ENCODE measurements at regions not wholly inside any gene's neighbourhood (a gene's known extent, or its start where the extent isn't known, plus 50 kb on each side); places are given as distances from the start of the nearest gene placed in this dataset.
"Not testable (repeated sequence)": the region's sequence is repeated elsewhere in the genome, so short reads cannot be mapped to it uniquely, and the experiment has no call there.

DNA sequence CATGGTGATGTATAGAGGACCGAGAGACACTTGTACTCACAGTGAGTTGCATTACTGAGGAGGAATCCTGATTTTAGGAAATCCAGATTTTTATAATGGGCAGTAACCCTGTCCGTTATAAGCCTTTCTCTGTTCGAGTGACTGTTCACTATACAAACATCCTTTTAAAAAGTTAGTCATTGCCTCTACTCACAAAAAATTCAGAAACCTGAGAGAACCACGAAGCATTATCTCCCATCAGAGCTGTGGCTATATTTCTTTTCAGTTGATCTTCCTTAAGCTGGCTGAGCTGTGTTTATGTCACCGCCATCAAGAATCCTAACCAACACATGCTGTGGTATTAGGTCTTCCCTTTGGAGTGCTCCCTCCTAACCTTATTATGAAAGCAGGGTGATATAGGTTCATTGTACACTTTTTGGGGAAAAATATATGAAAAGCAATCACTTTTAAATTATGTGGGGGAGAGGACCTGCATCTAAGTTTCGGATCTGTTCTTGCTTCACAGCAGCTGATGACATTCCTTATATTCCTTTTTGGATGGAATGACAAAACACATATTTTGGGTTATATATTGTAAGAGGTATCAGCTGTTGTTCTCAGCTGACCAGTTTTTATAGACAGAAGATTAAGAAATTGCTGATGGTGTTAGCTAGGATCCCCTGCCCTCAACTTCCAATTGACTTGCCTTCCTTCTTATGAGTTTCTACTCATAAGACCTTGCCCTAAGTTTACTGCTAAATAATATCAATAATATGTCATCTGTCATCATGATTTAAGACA, 465.9 kb upstream of the RASGRP1 start:
- DNase-seq: no peak
- Mint-ChIP-seq H3K9me3 (no peaks in the 10 kb centered on the region), H3K4me3 (no peak overlapping the region), H3K4me1 (no peaks in the 10 kb centered on the region), H3K27ac (no peak overlapping the region), H3K36me3 (no peaks in the 10 kb centered on the region), H3K27me3 (peaks cover 0 to 7% (median 0%) of the 10 kb centered on the region in 3 donors)
- ATAC-seq (ENCODE audit: low read depth in 2 of 2): no peak

DNA sequence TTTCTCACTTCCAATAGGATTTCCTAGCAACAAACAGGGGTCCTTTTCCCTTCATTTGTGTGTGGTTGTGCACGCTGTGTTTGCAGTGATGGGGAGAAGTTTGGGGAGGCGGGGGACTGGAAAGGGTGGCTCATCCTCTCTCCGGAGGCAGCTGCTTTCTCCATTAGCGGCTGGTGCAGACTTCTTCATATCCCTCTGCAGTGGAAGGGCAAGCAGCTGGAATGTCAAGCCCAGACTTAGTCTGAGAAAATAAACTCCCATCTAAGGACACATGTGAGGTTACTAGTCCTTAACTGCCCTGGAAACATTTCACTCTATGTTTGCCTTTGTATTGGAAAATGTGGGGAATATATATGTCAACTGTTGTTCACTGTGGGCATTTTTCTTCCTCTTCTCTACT, 467.0 kb upstream of the RASGRP1 start:
- Mint-ChIP-seq H3K36me3 (no peaks in the 10 kb centered on the region), H3K27ac (no peak overlapping the region), H3K4me1 (no peaks in the 10 kb centered on the region), H3K9me3 (peaks cover 0 to 2% (median 0%) of the 10 kb centered on the region in 7 donors), H3K4me3 (no peak overlapping the region), H3K27me3 (peaks cover 0 to 7% (median 0%) of the 10 kb centered on the region in 3 donors)
- ATAC-seq (ENCODE audit: low read depth in 2 of 2) (no peak), DNase-seq (no peak)

DNA sequence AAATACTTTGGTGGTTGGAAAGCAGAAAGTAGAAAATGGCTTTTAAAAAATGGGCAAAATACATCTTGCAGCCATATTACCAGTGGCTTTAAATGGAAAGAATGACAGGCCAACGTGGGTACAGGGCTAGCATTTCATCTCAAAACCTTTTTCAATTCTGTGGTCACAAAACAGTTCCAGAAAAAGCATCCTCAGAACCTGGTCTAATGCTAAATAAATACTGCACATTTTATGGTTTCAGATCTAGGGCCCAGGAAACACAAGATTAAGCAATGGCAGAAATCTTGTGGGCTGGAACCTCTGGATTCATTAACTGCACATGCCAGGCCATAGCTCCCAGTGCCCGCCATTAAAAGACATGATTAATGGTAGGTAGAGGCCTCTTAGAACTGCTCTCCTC, 470.2 kb upstream of the RASGRP1 start:
- Mint-ChIP-seq H3K4me1 (no peaks in the 10 kb centered on the region), H3K36me3 (no peaks in the 10 kb centered on the region), H3K27ac (no peak overlapping the region), H3K9me3 (peaks cover 0 to 5% (median 3%) of the 10 kb centered on the region in 7 donors), H3K27me3 (peaks cover 0 to 12% (median 4%) of the 10 kb centered on the region in 3 donors), H3K4me3 (no peak overlapping the region)
- DNase-seq (no peak), ATAC-seq (ENCODE audit: low read depth in 2 of 2) (no peak)

DNA sequence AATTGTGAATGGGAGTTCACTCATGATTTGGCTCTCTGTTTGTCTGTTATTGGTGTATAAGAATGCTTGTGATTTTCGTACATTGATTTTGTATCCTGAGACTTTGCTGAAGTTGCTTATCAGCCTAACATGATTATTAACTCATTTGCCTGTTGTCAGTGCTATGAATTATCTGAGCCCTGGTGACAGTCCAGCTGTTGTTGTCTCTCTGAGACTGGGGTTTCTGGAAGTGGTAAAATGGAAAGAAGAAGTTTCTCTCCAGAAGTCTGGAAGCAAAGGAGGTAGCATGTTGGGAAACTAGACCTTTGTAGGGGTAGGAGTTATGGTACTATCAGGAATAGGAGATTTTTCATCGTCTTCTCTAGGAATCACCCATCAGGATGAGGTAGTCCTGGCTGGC, 473.0 kb upstream of the RASGRP1 start:
- H3K4me1 Mint-ChIP-seq; ATAC-seq (ENCODE audit: low read depth in 2 of 2); H3K36me3 Mint-ChIP-seq; H3K9me3 Mint-ChIP-seq; H3K27ac Mint-ChIP-seq; DNase-seq; H3K4me3 Mint-ChIP-seq: not testable (repeated sequence)
- peaks cover 6 to 12% (median 10%) of the 10 kb centered on the region in 3 donors for H3K27me3 Mint-ChIP-seq

DNA sequence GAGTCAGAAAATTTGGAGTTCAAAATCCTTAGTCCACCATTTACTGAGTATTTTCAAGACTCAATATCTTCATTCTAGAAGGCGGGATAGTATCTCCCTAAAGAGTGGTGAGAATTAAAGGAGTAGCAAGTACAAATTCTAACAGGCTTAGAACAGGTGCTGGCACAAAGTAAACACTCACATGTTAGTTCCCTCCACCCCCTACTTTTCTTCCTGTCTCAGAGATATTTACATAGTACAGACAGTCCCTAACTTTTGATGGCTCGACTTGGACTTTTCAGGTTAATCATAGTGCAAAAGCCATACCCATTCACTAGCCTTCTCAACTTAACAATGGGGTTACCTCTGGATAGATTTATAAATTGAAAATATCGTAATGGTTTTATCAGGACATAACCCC, 476.2 kb upstream of the RASGRP1 start:
- no peak for ATAC-seq (ENCODE audit: low read depth in 2 of 2)
- DNase-seq: no peak
- H3K4me1 Mint-ChIP-seq: no peaks in the 10 kb centered on the region
- H3K36me3 Mint-ChIP-seq: no peaks in the 10 kb centered on the region
- H3K27ac Mint-ChIP-seq: no peak overlapping the region
- H3K27me3 Mint-ChIP-seq: peaks cover 6 to 10% (median 10%) of the 10 kb centered on the region in 3 donors
- H3K9me3 Mint-ChIP-seq: peaks cover 0 to 9% (median 3%) of the 10 kb centered on the region in 7 donors
- no peak overlapping the region for H3K4me3 Mint-ChIP-seq

GRCh38 chr15:39041979-39042495, 477.4 kb upstream of the RASGRP1 start:
- ATAC-seq (ENCODE audit: low read depth in 2 of 2): no peak
- Mint-ChIP-seq H3K9me3 (peaks cover 0 to 7% (median 4%) of the 10 kb centered on the region in 7 donors), H3K4me3 (no peak overlapping the region), H3K36me3 (no peaks in the 10 kb centered on the region), H3K27me3 (peaks cover 6 to 10% (median 10%) of the 10 kb centered on the region in 3 donors), H3K4me1 (no peaks in the 10 kb centered on the region), H3K27ac (no peak overlapping the region)
- DNase-seq: no peak

GRCh38 chr15:39051626-39052322, 487.2 kb upstream of the RASGRP1 start:
- peaks cover 8 to 27% (median 18%) of the 10 kb centered on the region in 7 donors for H3K9me3 Mint-ChIP-seq
- no peak for ATAC-seq (ENCODE audit: low read depth in 2 of 2)

DNA sequence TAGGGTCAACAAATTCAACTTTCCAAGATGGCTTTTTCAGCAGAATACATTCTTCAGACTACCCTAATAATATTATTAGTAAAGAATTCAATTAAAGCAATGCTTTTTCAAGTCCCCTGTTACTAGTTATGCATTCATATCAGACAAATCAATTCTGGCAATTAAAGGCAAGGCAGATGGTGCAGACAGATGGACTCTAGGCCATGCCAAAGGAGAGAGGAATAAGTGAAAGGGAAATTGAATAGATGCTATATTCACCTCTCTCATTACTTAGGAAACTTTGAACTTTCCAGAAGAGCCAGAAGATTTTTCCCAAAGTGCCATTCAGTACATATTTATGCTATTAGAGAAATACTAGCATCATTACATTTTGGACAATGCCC, 487.7 kb upstream of the RASGRP1 start:
- Mint-ChIP-seq H3K36me3 (peaks cover 9 to 11% of the 10 kb centered on the region in 2 donors), H3K27ac (no peak overlapping the region), H3K27me3 (peaks cover 0 to 6% (median 0%) of the 10 kb centered on the region in 3 donors), H3K4me1 (no peaks in the 10 kb centered on the region), H3K4me3 (no peak overlapping the region), H3K9me3 (peaks cover 8 to 27% (median 15%) of the 10 kb centered on the region in 7 donors)
- no peak for ATAC-seq (ENCODE audit: low read depth in 2 of 2)
- DNase-seq: no peak

More at GRCh38 chr15:39051626-39052322, 487.2 kb upstream of the RASGRP1 start:
- H3K36me3 Mint-ChIP-seq: peaks cover 9 to 11% of the 10 kb centered on the region in 2 donors
- H3K4me3 Mint-ChIP-seq: no peak overlapping the region
- peaks cover 0 to 6% (median 0%) of the 10 kb centered on the region in 3 donors for H3K27me3 Mint-ChIP-seq
- no peaks in the 10 kb centered on the region for H3K4me1 Mint-ChIP-seq
- no peak overlapping the region for H3K27ac Mint-ChIP-seq
- DNase-seq: no peak

- no peak overlapping the region for H3K4me3 Mint-ChIP-seq
- peaks cover 0 to 6% (median 0%) of the 10 kb centered on the region in 3 donors for H3K27me3 Mint-ChIP-seq
- no peak for ATAC-seq (ENCODE audit: low read depth in 2 of 2)
- peaks cover 8 to 27% (median 15%) of the 10 kb centered on the region in 7 donors for H3K9me3 Mint-ChIP-seq
- H3K27ac Mint-ChIP-seq: no peak overlapping the region
- H3K4me1 Mint-ChIP-seq: no peaks in the 10 kb centered on the region
- no peak for DNase-seq
- peaks cover 9 to 11% of the 10 kb centered on the region in 2 donors for H3K36me3 Mint-ChIP-seq
Measured at GRCh38 chr15:39053480-39053879, 488.9 kb upstream of the RASGRP1 start.

DNA sequence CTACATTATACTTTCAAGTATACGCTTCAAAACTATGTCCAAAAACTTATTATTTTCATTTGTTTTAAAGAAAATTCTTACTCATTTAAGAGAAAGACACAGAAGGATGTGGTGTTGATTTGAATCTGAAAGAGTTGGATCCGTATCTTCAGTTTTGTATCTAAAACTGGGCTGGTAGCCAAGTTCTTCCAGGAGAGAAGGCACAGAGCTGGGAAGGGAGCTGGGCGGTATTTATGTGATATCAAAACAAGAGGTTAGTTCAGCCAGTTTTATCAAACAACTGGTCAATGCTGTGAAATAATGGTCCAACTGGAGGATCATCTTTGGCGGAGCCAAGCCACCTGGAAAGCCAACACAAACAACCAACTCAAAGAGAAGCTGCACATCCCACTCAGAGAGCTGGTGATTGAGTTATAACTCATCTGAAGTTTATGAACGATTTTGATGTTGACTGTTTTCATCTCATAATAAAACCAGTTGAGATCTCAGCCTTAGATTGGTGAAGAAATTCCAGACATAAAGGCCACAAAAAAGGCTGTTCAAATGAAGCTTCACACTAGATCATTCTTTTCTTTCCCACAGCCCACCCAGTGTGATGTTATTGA, 489.6 kb upstream of the RASGRP1 start:
- H3K27me3 Mint-ChIP-seq: peaks cover 0 to 6% (median 0%) of the 10 kb centered on the region in 3 donors
- no peaks in the 10 kb centered on the region for H3K4me1 Mint-ChIP-seq
- H3K36me3 Mint-ChIP-seq: peaks cover 3 to 5% of the 10 kb centered on the region in 2 donors
- peaks cover 4 to 20% (median 11%) of the 10 kb centered on the region in 7 donors for H3K9me3 Mint-ChIP-seq
- peak overlapping the region in 1 of 6 donors; percentile 33 for H3K27ac Mint-ChIP-seq
- H3K4me3 Mint-ChIP-seq: no peak overlapping the region
- no peak for ATAC-seq (ENCODE audit: low read depth in 2 of 2)
- no peak for DNase-seq

GRCh38 chr15:39056357-39056756, 491.7 kb upstream of the RASGRP1 start:
- Mint-ChIP-seq H3K27me3 (peaks cover 0 to 6% (median 0%) of the 10 kb centered on the region in 3 donors), H3K36me3 (no peaks in the 10 kb centered on the region), H3K27ac (no peak overlapping the region), H3K4me3 (no peak overlapping the region), H3K4me1 (no peaks in the 10 kb centered on the region), H3K9me3 (peaks cover 0 to 4% (median 0%) of the 10 kb centered on the region in 7 donors)
- DNase-seq (no peak), ATAC-seq (ENCODE audit: low read depth in 2 of 2) (no peak)

DNA sequence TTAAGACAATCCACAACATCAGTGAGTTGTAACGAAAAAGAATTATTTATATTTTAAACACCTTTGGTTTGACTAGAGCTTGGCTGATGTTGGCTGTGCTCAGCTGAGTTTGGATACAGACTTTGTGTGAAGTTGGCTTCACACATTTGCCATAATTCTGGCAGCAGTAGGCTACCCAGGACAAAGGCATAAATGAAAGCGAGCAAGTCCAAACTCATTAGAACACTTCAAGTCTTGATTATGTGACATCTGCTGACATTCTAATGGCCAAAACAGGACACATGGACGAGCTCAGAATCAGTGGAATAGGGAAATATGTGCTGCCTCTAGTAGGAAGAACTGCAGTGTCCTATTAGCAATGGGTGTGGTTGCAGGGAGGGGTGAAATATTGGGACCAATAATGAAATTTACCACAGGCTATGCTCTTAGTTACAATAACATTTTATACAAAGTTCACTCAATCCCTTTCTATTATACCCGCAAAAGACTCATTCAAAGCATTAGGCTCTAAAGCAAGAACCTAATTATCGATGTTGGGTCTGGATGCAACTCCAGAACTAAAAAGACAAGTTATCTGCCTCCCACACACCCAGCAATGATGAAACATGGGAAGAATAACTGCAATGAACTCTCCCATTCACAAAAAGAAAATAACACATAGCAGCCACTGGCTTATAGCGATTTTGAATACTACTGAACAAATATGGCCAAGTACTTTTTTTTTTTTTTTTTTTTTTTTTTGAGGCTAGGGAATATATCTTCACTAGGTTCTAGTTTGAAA, 493.9 kb upstream of the RASGRP1 start:
- Mint-ChIP-seq H3K36me3 (no peaks in the 10 kb centered on the region), H3K27ac (no peak overlapping the region), H3K4me1 (no peaks in the 10 kb centered on the region), H3K9me3 (peaks cover 0 to 4% (median 0%) of the 10 kb centered on the region in 7 donors), H3K4me3 (no peak overlapping the region), H3K27me3 (peaks cover 0 to 8% (median 4%) of the 10 kb centered on the region in 3 donors)
- ATAC-seq (ENCODE audit: low read depth in 2 of 2): no peak
- no peak for DNase-seq

GRCh38 chr15:39059917-39060316, 495.3 kb upstream of the RASGRP1 start:
- Mint-ChIP-seq H3K27me3 (peaks cover 0 to 8% (median 4%) of the 10 kb centered on the region in 3 donors), H3K4me1 (no peaks in the 10 kb centered on the region), H3K27ac (no peak overlapping the region), H3K9me3 (peaks cover 0 to 4% (median 0%) of the 10 kb centered on the region in 7 donors), H3K36me3 (no peaks in the 10 kb centered on the region), H3K4me3 (no peak overlapping the region)
- DNase-seq (no peak), ATAC-seq (ENCODE audit: low read depth in 2 of 2) (no peak)

Measured in naive B cell (primary cell).